NCI-H345 treated with DMSO at 0.1 percent for 48 hours (cell line): ENCODE measurements at regions not wholly inside any gene's neighbourhood (a gene's known extent, or its start where the extent isn't known, plus 50 kb on each side); places are given as distances from the start of the nearest gene placed in this dataset.
"Not testable (repeated sequence)": the region's sequence is repeated elsewhere in the genome, so short reads cannot be mapped to it uniquely, and the experiment has no call there.

ENCODE experiments used
- DNase-seq: peaks from one replicate; lab custom pipeline; 2025; ENCODE audit not compliant: unreplicated experiment; lab: John Stamatoyannopoulos, UW

DNA sequence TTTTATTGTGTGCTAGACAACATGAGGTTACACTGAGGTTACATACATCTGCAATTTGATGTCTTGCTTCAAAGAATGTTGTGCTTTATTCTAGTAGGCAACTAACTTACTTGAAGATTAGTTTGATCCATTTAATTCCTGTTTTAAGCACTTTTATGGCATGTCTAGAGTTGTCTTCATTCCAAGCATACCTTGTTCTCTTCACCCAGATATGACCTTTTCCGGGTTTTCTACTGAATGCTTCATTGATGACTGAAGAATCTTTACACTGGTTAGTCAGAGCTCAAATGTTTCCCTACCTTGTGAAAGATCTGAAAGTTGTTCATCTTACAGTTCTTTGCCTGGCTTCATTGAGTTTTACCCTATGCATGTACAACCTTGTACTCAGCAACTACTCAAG, 274.0 kb upstream of the KITLG start:
- DNase-seq, result no peak

- not testable (repeated sequence) for DNase-seq
Measured at GRCh38 chr12:88847246-88847645, 267.0 kb upstream of the KITLG start.

GRCh38 chr12:88844426-88844825, 264.2 kb upstream of the KITLG start:
- no peak for DNase-seq

DNA sequence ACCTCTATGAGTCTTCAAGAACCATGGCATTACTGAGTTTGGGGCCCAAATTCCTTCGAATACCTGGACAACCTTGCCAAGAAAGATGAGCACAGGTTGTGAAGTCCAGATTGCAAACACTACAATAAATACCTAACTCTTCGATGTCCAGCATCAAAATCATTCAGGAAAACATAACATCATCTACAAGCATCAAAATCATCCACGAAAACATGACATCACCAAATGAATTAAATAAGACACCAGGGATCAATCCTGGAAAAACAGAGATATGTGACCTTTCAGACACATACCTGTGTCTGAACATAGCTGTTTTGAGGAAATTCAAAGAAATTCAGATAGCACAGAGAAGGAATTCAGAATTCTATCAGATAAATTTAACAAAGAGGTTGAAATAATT, 262.0 kb upstream of the KITLG start:
- no peak for DNase-seq

DNA sequence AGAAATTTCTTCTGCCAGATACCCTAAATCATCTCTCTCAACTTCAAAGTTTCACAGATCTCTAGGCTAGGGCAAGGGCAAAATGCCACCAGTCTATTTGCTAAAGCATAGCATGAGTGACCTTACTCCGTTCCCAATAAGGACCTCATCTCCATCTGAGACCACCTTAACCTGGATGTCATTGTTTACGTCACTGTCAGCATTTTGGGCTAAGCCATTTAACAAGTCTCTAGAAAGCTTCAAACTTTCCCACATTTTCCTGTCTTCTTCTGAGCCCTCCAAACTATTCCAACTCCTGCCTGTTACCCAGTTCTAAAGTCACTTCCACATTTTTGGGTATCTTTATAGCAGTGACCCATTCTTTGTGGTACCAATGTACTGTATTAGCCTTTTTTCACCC, 259.2 kb upstream of the KITLG start:
- no peak for DNase-seq

DNA sequence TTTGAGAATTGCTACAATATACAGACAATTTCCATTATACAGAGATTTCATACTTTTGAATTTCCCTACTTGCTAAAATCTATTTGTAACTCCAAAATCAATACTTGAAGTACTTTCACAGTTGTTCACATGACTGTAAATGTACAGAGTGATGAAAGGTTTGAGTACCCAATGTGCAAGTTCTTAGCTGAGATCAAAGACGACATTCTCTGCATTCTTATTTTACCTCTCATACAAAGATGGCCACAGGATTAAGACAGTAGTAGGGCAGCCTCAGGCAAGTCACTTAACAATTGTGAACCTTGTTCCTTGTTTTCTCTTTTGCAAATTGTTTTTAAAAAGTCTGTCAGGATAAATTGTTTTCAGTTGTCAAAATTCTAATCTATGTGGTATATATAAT, 255.9 kb upstream of the KITLG start:
- no peak for DNase-seq

DNA sequence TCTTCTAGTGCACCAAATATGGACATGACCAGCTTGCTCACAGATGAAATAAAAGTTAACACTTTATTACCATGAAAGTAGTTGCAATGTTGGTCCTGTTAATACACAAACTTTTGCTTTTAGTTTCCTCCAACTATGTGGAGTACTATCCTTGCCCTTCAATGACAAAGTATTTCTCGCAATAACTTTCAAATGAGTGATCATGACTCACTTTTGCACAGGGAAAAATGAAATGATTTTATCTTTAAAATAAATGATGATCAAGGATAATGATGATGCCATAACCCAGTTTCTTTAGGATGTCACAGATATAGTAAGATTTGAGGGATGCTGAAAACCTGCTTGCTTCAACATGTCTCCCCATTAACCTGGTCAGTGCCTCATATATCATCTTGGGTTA, 254.0 kb upstream of the KITLG start:
- DNase-seq, result no peak

DNA sequence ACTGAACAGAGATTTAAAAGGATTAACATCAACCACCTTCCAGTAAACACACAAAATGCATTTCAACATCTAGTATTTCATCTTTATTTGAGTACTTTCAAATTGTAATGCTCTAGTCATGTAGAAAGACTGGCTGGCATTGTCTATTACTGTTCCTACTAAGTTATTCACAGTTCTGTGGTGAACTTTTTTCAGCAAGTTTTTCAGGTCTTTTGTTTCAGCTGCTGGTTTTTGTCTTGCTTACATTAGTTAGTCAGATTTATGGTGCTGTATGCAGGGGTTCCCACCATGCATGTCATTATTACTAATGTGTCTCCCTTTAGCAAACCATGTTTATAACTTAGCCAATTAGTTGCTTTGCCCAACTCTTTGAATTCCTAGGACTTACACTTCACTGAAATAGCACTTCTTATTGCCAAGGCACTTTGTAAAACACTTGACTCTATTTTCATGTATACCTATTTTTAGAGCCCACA, 253.4 kb upstream of the KITLG start:
- DNase-seq, result no peak

DNA sequence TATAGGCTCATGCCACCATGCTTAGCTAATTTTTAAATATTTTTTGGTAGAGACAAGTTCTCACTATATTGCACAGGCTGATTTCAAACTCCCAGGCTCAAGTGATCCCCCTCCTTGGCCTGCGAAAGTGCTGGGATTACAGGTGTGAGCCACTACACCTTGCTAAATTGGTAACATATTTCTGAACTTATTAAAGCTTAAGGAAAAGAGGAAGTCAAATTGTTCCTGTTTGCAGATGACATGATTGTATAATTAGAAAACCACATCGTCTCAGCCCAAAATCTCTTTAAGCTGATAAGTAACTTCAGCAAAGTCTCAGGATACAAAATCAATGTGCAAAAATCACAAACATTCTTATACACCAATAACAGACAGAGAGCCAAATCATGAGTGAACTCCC, 248.3 kb upstream of the KITLG start:
- not testable (repeated sequence) for DNase-seq

- no peak for DNase-seq
Measured at GRCh38 chr12:88820012-88820411, 239.7 kb upstream of the KITLG start.

GRCh38 chr12:88816201-88816600, 235.9 kb upstream of the KITLG start:
- DNase-seq, result no peak

DNA sequence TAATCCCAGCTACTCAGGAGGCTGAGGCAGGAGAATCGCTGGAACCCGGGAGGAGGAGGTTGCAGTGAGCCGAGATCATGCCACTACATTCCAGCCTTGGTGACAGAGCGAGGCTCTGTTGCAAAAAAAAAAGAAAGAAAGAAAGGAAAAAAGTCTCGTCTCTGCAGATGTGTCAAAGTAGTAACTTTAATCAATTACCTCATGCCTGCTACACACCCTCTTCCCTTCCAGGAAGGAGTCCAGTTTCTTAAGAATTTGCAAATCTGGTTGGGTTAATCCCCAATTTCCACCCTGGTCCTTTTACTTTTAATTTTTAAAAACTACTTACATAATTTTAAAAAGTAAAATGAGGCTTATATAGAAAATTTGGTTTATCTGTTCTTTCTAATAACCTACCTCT, 234.5 kb upstream of the KITLG start:
- no peak for DNase-seq

GRCh38 chr12:88812610-88813009, 232.3 kb upstream of the KITLG start:
- no peak for DNase-seq

GRCh38 chr12:88810806-88811205, 230.5 kb upstream of the KITLG start:
- no peak for DNase-seq

GRCh38 chr12:88809841-88810240, 229.6 kb upstream of the KITLG start:
- DNase-seq, result not testable (repeated sequence)

GRCh38 chr12:88805692-88806091, 225.4 kb upstream of the KITLG start:
- no peak for DNase-seq

DNA sequence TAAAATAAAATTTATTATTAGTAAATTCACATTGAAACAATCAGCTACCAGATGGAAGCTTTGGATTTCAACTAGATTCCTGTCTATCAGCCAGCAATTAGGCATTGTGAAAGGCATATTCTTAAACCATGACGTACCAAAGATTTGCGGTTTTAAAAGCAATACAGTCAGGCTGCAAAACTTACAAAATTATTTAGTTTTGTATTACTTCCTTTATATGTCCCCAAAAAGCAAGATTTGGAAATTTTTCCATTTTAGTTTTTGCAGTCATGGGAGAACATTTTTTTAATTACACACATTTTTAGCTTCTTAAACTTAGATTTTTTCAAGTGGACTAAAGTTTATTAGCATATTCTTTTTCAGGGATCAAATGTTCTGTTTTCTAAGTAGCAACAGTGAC, 225.0 kb upstream of the KITLG start:
- no peak for DNase-seq

DNA sequence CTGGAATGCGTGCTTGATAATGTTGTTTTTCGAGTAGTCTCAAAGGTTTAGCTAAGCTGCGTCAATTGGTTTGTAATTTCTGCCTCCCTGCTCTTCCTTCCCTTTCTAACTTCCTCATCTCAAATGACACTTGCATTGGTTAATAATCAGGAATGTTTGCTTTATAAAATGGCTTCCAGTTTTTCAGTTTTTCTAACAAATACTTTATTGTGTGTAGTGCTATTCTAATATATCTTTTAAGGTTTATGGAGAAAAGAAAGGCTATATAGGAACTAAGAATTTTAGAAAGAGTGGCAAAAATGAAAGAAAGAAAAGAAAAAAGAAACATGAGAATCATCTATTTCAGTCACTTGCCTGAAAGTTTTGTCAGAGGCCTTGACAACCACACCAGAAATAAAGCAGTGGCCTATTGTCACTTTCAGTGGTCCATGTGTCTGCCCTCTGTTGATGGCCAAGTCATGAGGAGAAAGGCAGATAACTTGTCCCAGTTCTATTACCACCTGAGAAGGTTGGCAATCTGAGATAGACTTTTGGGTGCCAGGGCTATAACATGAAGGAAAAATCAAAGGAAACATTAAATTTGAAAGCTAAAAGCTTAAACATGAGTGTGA, 221.9 kb upstream of the KITLG start:
- DNase-seq, result no peak

DNA sequence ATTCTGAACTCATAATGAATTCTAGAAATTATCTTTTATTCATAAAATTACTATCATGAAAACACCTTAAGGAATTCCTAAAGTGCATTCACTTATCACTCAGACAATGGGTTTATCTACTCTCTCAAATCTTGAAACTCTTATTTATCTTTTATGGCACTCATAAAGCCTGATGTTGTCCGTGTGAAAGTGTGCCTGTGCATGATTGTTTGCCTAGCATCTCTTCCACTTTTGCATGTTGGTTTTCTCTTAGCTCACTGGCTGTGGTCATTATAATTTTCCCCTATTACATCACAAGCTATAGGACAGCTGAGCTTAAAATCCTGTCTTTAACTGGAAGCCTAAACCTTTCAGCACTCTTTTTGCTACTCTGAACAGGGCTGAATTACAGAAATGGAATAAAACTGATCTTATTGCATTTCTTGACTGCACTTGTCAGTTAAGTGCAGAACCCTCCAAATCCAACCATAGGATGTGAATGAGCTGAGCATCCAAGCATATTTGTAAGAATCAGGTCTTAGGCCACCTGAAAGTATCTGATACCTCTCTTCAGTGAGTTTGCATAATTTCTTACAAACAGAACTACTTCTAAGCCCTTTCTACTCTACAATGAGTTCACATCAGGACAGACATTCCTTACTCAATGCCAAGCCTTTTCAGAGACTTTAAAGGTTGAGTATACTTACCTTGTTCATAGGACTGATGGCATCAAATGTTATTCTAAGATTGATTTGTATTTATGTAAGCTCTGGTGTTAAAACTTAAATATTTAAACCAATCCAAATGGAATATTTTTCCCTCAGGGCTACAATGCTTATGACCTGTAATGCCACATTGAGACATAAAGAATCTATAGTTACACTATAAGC, 221.2 kb upstream of the KITLG start:
- no peak for DNase-seq

- no peak for DNase-seq
Measured at GRCh38 chr12:88793096-88793495, 212.8 kb upstream of the KITLG start.

DNA sequence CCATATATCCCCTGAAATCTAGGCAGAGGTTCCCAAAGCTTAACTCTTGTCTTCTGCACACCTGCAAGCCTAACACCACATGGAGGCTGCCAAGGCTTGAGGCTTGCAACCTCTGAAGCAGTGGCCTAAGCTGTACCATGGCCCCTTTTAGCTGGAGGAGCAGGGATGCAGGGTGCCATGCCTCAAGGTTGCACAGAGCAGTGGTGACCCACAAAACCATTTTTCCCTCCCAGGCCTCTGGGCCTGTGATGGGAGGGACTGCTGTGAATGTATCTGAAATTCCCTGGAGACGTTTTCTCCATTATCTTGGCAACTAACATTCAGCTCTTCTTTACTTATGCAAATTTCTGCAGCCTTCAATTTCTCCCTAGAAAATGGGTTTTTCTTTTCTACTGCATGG, 210.0 kb upstream of the KITLG start:
- DNase-seq, result no peak

- no peak for DNase-seq
Measured at GRCh38 chr12:88784166-88784565, 203.9 kb upstream of the KITLG start.

GRCh38 chr12:88782351-88782750, 202.1 kb upstream of the KITLG start:
- no peak for DNase-seq
